ENCODE measurements at regions not wholly inside any gene's neighbourhood (a gene's known extent, or its start where the extent isn't known, plus 50 kb on each side); places are given as distances from the start of the nearest gene placed in this dataset.
"Not testable (repeated sequence)": the region's sequence is repeated elsewhere in the genome, so short reads cannot be mapped to it uniquely, and the experiment has no call there.

DNA sequence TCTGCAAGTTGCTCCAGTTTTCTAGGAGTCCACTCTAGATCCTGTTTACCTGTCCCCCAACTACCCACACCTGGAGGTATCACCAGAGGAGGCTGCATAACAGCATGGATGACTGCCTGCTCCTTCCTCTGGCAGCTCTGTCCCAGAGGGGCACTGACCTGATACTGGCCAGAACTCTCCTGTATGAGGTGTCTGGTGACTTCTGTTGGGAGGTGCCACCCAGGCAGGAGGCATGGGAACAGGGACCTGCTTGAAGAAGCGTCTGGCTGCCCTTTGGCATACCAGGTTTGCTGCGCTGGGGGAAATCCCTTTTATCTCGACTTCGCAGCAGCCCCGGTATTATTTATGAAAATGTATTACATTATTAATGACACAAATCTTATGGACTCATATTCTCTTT lies 1163.6 kb downstream of the NSUN3 start:
- Histone ChIP-seq H3K27me3 (ENCODE audit: control insufficient read depth, insufficient read depth, low read length) (no peaks in the 10 kb centered on the region), H3K4me3 (ENCODE audit: low read depth, low read length) (no peak overlapping the region), H3K36me3 (ENCODE audit: control insufficient read depth, insufficient read depth, low read length) (no peaks in the 10 kb centered on the region), H3K9me3 (ENCODE audit: control insufficient read depth, insufficient read depth, low read length) (peaks cover 3% of the 10 kb centered on the region), H3K9ac (ENCODE audit: low read depth, low read length) (no peak overlapping the region), H3K4me1 (ENCODE audit: control insufficient read depth, insufficient read depth, low read length) (no peaks in the 10 kb centered on the region)

DNA sequence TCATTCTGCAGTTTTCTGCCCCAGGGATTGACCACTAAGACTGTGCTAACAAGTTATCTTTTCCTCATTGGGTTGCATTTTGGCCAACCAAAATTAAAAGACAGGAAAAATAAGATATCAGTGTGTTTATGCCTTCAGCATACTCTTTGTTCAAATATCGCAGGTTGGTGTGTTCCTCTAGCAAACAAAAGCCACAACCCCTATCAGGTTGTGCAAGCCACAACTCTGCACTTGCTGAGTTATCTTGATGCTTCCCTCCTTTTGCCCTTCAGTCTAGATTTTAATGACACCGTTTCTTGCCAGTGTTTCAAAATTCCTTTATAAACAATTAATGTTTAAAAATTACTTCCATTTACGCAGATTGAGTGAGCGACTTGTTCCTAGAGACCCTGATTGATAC lies 1164.2 kb downstream of the NSUN3 start:
- Histone ChIP-seq H3K27me3 (ENCODE audit: control insufficient read depth, insufficient read depth, low read length) (no peaks in the 10 kb centered on the region), H3K36me3 (ENCODE audit: control insufficient read depth, insufficient read depth, low read length) (no peaks in the 10 kb centered on the region), H3K9ac (ENCODE audit: low read depth, low read length) (no peak overlapping the region), H3K9me3 (ENCODE audit: control insufficient read depth, insufficient read depth, low read length) (peaks cover 3% of the 10 kb centered on the region), H3K4me3 (ENCODE audit: low read depth, low read length) (no peak overlapping the region), H3K4me1 (ENCODE audit: control insufficient read depth, insufficient read depth, low read length) (no peaks in the 10 kb centered on the region)

DNA sequence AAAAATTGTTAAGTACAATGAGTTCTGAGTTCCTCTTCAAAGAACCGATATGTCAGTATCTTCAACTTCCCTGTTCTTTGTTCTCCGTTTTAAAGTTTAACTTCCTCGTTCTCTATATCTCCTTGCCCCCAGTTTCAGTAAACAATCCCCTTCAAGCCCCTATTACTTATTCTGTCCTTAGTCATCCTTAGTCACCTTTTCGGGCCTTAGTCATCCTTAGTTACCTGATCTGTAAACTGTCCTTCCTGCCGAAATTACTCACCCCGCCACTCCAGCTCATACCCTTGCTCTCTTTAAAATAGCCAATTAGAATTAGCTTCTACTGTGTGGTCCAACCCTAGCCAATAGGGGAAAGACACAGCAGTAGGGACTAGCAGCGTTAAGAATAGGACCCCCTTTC lies 1165.6 kb downstream of the NSUN3 start:
- Histone ChIP-seq H3K9me3 (ENCODE audit: control insufficient read depth, insufficient read depth, low read length) (peaks cover 3% of the 10 kb centered on the region), H3K4me1 (ENCODE audit: control insufficient read depth, insufficient read depth, low read length) (no peaks in the 10 kb centered on the region), H3K27me3 (ENCODE audit: control insufficient read depth, insufficient read depth, low read length) (no peaks in the 10 kb centered on the region), H3K36me3 (ENCODE audit: control insufficient read depth, insufficient read depth, low read length) (no peaks in the 10 kb centered on the region), H3K4me3 (ENCODE audit: low read depth, low read length) (no peak overlapping the region), H3K9ac (ENCODE audit: low read depth, low read length) (no peak overlapping the region)

DNA sequence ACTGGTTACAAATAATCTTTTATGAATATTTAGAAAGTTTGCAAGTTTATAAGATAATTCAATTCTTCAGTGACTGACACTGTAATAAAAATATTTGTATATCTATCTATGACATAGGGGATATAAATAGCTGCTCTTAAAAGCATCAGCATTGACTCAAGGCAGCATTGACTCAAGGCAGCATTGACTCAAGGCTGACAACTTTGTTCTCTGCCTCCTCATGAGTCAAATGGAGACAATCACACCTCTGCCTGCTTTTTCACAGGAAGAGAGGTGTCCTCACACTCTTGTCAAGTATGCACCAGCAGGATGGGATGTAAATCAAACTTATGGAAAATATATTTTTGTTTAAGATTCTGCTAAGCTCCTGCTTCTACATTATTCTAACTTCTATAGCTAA lies 1173.1 kb downstream of the NSUN3 start:
- no peak overlapping the region for H3K4me3 ChIP-seq (ENCODE audit: low read depth, low read length)
- H3K4me1 ChIP-seq (ENCODE audit: control insufficient read depth, insufficient read depth, low read length), result no peaks in the 10 kb centered on the region
- no peaks in the 10 kb centered on the region for H3K9me3 ChIP-seq (ENCODE audit: control insufficient read depth, insufficient read depth, low read length)
- no peak overlapping the region for H3K9ac ChIP-seq (ENCODE audit: low read depth, low read length)
- H3K36me3 ChIP-seq (ENCODE audit: control insufficient read depth, insufficient read depth, low read length), result no peaks in the 10 kb centered on the region
- no peaks in the 10 kb centered on the region for H3K27me3 ChIP-seq (ENCODE audit: control insufficient read depth, insufficient read depth, low read length)

GRCh38 chr3:95237783-95238182 lies 1174.9 kb downstream of the NSUN3 start:
- Histone ChIP-seq H3K36me3 (ENCODE audit: control insufficient read depth, insufficient read depth, low read length) (no peaks in the 10 kb centered on the region), H3K4me1 (ENCODE audit: control insufficient read depth, insufficient read depth, low read length) (no peaks in the 10 kb centered on the region), H3K9ac (ENCODE audit: low read depth, low read length) (no peak overlapping the region), H3K27me3 (ENCODE audit: control insufficient read depth, insufficient read depth, low read length) (no peaks in the 10 kb centered on the region), H3K4me3 (ENCODE audit: low read depth, low read length) (no peak overlapping the region), H3K9me3 (ENCODE audit: control insufficient read depth, insufficient read depth, low read length) (no peaks in the 10 kb centered on the region)

- Histone ChIP-seq H3K4me1 (ENCODE audit: control insufficient read depth, insufficient read depth, low read length) (no peaks in the 10 kb centered on the region), H3K27me3 (ENCODE audit: control insufficient read depth, insufficient read depth, low read length) (no peaks in the 10 kb centered on the region), H3K4me3 (ENCODE audit: low read depth, low read length) (no peak overlapping the region), H3K9ac (ENCODE audit: low read depth, low read length) (no peak overlapping the region), H3K9me3 (ENCODE audit: control insufficient read depth, insufficient read depth, low read length) (no peaks in the 10 kb centered on the region), H3K36me3 (ENCODE audit: control insufficient read depth, insufficient read depth, low read length) (no peaks in the 10 kb centered on the region)
These were observed 1177.5 kb downstream of the NSUN3 start for GRCh38 chr3:95240395-95240794.

- not testable (repeated sequence) for H3K36me3 ChIP-seq (ENCODE audit: control insufficient read depth, insufficient read depth, low read length); H3K4me1 ChIP-seq (ENCODE audit: control insufficient read depth, insufficient read depth, low read length); H3K4me3 ChIP-seq (ENCODE audit: low read depth, low read length); H3K9ac ChIP-seq (ENCODE audit: low read depth, low read length); H3K27me3 ChIP-seq (ENCODE audit: control insufficient read depth, insufficient read depth, low read length); H3K9me3 ChIP-seq (ENCODE audit: control insufficient read depth, insufficient read depth, low read length)
These were observed 1178.4 kb downstream of the NSUN3 start for GRCh38 chr3:95241256-95241655.

DNA sequence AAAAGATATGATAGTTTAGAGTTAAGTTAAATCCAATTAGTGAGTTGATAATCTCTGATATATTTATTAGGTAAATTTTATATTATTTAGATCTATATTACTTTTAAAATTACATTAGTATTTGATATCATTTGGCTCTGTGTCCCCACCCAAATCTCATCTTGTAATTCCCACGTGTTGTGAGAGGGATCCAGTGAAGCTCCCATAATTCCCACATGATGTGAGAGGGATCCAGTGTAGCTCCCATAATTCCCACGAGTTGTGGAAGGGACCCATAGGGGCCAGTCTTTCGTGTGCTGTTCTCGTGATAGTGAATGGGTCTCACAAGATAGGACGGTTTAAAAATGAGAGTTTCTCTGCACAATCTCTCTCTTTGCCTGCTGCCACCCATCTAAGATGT lies 1183.6 kb downstream of the NSUN3 start:
- H3K36me3 ChIP-seq (ENCODE audit: control insufficient read depth, insufficient read depth, low read length), result no peaks in the 10 kb centered on the region
- no peaks in the 10 kb centered on the region for H3K27me3 ChIP-seq (ENCODE audit: control insufficient read depth, insufficient read depth, low read length)
- no peak overlapping the region for H3K9ac ChIP-seq (ENCODE audit: low read depth, low read length)
- no peaks in the 10 kb centered on the region for H3K9me3 ChIP-seq (ENCODE audit: control insufficient read depth, insufficient read depth, low read length)
- H3K4me1 ChIP-seq (ENCODE audit: control insufficient read depth, insufficient read depth, low read length), result no peaks in the 10 kb centered on the region
- H3K4me3 ChIP-seq (ENCODE audit: low read depth, low read length), result no peak overlapping the region

- Histone ChIP-seq H3K4me3 (ENCODE audit: low read depth, low read length) (no peak overlapping the region), H3K27me3 (ENCODE audit: control insufficient read depth, insufficient read depth, low read length) (no peaks in the 10 kb centered on the region), H3K9me3 (ENCODE audit: control insufficient read depth, insufficient read depth, low read length) (no peaks in the 10 kb centered on the region), H3K9ac (ENCODE audit: low read depth, low read length) (no peak overlapping the region), H3K4me1 (ENCODE audit: control insufficient read depth, insufficient read depth, low read length) (no peaks in the 10 kb centered on the region), H3K36me3 (ENCODE audit: control insufficient read depth, insufficient read depth, low read length) (no peaks in the 10 kb centered on the region)
These were observed 1191.2 kb downstream of the NSUN3 start for GRCh38 chr3:95254061-95254460.

GRCh38 chr3:95254758-95255157 lies 1191.9 kb downstream of the NSUN3 start:
- Histone ChIP-seq H3K27me3 (ENCODE audit: control insufficient read depth, insufficient read depth, low read length) (no peaks in the 10 kb centered on the region), H3K9ac (ENCODE audit: low read depth, low read length) (no peak overlapping the region), H3K36me3 (ENCODE audit: control insufficient read depth, insufficient read depth, low read length) (no peaks in the 10 kb centered on the region), H3K4me1 (ENCODE audit: control insufficient read depth, insufficient read depth, low read length) (no peaks in the 10 kb centered on the region), H3K4me3 (ENCODE audit: low read depth, low read length) (no peak overlapping the region), H3K9me3 (ENCODE audit: control insufficient read depth, insufficient read depth, low read length) (no peaks in the 10 kb centered on the region)

- no peaks in the 10 kb centered on the region for H3K4me1 ChIP-seq (ENCODE audit: control insufficient read depth, insufficient read depth, low read length)
- no peaks in the 10 kb centered on the region for H3K27me3 ChIP-seq (ENCODE audit: control insufficient read depth, insufficient read depth, low read length)
- H3K9me3 ChIP-seq (ENCODE audit: control insufficient read depth, insufficient read depth, low read length), result no peaks in the 10 kb centered on the region
- H3K36me3 ChIP-seq (ENCODE audit: control insufficient read depth, insufficient read depth, low read length), result no peaks in the 10 kb centered on the region
- no peak overlapping the region for H3K4me3 ChIP-seq (ENCODE audit: low read depth, low read length)
- no peak overlapping the region for H3K9ac ChIP-seq (ENCODE audit: low read depth, low read length)
These were observed 1202.3 kb downstream of the NSUN3 start for GRCh38 chr3:95265129-95265528.

DNA sequence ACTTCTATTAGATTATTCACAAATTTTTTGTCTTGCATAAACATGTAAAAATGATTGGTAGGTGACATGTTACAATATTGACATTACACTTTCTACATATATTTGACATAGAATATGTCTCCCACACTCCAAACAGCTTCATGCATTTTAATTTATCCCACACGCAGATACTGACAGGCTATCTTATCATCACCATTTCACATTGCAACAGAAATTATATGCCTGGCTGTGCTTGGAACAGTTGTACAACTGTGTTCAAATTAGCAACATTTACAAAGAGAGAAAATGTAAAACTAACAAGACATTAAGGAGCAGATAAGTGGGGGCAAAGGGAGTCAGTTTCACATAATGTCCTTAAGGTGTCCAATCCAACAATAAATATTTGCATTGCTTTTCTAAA lies 1208.5 kb downstream of the NSUN3 start:
- no peak overlapping the region for H3K9ac ChIP-seq (ENCODE audit: low read depth, low read length)
- no peaks in the 10 kb centered on the region for H3K36me3 ChIP-seq (ENCODE audit: control insufficient read depth, insufficient read depth, low read length)
- H3K4me1 ChIP-seq (ENCODE audit: control insufficient read depth, insufficient read depth, low read length), result no peaks in the 10 kb centered on the region
- H3K9me3 ChIP-seq (ENCODE audit: control insufficient read depth, insufficient read depth, low read length), result no peaks in the 10 kb centered on the region
- H3K4me3 ChIP-seq (ENCODE audit: low read depth, low read length), result no peak overlapping the region
- H3K27me3 ChIP-seq (ENCODE audit: control insufficient read depth, insufficient read depth, low read length), result no peaks in the 10 kb centered on the region

DNA sequence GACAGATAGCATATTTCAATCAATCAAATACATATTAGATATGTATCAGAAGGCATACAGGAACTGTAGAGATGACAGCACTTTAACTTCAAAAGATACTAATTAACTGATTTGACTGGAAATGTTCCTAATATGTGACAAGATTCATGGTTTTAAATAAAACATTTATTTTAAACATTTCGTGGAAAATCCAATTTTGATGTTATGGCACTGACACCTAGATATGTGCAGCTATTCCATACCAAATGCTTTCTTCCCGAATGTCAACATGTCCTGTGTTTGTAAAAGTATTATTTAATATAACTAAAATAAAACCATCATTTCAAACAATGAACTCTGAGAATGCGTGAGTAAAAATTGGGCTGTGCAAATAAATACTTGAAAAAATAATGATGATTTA lies 1209.3 kb downstream of the NSUN3 start:
- peaks cover 2% of the 10 kb centered on the region for H3K4me1 ChIP-seq (ENCODE audit: control insufficient read depth, insufficient read depth, low read length)
- H3K36me3 ChIP-seq (ENCODE audit: control insufficient read depth, insufficient read depth, low read length), result no peaks in the 10 kb centered on the region
- no peaks in the 10 kb centered on the region for H3K27me3 ChIP-seq (ENCODE audit: control insufficient read depth, insufficient read depth, low read length)
- no peak overlapping the region for H3K9ac ChIP-seq (ENCODE audit: low read depth, low read length)
- H3K9me3 ChIP-seq (ENCODE audit: control insufficient read depth, insufficient read depth, low read length), result no peaks in the 10 kb centered on the region
- no peak overlapping the region for H3K4me3 ChIP-seq (ENCODE audit: low read depth, low read length)
